ENCODE measurements at regions not wholly inside any gene's neighbourhood (a gene's known extent, or its start where the extent isn't known, plus 50 kb on each side); places are given as distances from the start of the nearest gene placed in this dataset.
"Not testable (repeated sequence)": the region's sequence is repeated elsewhere in the genome, so short reads cannot be mapped to it uniquely, and the experiment has no call there.

GRCh38 chr3:13988925-13989324 lies 109.1 kb upstream of the WNT7A start:
- not testable (repeated sequence) for TF ChIP-seq SP1 (IDR thresholded peaks at IDR 0.05); CTCF (IDR thresholded peaks at IDR 0.05; ENCODE audit: low read depth, low read length, missing input control); RAD21 (IDR thresholded peaks at IDR 0.05); JUND (IDR thresholded peaks at IDR 0.05); REST (IDR thresholded peaks at IDR 0.05); TAF1 (conservative IDR thresholded peaks at IDR 0.05)
